SK-N-SH (cell line): ENCODE measurements at regions not wholly inside any gene's neighbourhood (a gene's known extent, or its start where the extent isn't known, plus 50 kb on each side); places are given as distances from the start of the nearest gene placed in this dataset.

ENCODE experiments used
- GABPA ChIP-seq: IDR thresholded peaks from 2 replicates; pipeline ENCODE4 v1.4.0; 2012; ENCODE audit warnings: low read depth, mild to moderate bottlenecking
- POLR2AphosphoS5 ChIP-seq: IDR thresholded peaks from 2 replicates; pipeline ENCODE4 v1.6.1; 2012; ENCODE audit warnings: low read depth, low read length
- RAD21 ChIP-seq: IDR thresholded peaks from 2 replicates; pipeline ENCODE4 v1.6.1; 2012; ENCODE audit warnings: mild to moderate bottlenecking, low read length
- SIN3A ChIP-seq: IDR thresholded peaks from 2 replicates; pipeline ENCODE4 v1.6.1; 2012; ENCODE audit warnings: low read depth, mild to moderate bottlenecking, low read length, moderate library complexity, borderline replicate concordance
- TF ChIP-seq, protein P1 (sequence below): fragments of 200-600 bp; sonication (generic); IDR thresholded peaks from 2 replicates; pipeline ENCODE4 v1.6.1; 2017; ENCODE audit warnings: antibody characterized with exemption, mild to moderate bottlenecking, moderate library complexity

DNA sequence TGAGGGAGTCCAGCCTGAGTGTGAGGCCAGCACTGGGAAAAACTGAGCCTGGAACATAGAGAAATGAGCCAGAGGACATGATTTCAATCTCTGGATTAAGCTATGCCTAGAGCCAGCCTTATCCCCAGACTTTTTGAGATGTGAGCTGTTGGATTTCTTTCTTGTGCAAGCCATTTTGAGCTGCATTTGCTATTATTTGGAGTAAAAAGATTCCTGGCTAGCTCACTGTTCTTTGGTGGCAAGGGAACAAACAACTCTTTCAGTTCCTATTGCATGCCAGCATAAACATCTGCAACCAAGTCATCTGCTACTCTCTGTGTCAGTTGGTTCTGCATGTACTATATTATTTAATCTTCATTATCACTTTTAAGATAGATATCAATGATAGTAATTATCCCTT lies 70.1 kb upstream of the MAN2A1 start:
- TF ChIP-seq, protein P1, sequence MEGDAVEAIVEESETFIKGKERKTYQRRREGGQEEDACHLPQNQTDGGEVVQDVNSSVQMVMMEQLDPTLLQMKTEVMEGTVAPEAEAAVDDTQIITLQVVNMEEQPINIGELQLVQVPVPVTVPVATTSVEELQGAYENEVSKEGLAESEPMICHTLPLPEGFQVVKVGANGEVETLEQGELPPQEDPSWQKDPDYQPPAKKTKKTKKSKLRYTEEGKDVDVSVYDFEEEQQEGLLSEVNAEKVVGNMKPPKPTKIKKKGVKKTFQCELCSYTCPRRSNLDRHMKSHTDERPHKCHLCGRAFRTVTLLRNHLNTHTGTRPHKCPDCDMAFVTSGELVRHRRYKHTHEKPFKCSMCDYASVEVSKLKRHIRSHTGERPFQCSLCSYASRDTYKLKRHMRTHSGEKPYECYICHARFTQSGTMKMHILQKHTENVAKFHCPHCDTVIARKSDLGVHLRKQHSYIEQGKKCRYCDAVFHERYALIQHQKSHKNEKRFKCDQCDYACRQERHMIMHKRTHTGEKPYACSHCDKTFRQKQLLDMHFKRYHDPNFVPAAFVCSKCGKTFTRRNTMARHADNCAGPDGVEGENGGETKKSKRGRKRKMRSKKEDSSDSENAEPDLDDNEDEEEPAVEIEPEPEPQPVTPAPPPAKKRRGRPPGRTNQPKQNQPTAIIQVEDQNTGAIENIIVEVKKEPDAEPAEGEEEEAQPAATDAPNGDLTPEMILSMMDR = no peak
- TF ChIP-seq RAD21 (no peak), SIN3A (no peak), GABPA (no peak), POLR2AphosphoS5 (no peak)
